ENCODE measurements at regions not wholly inside any gene's neighbourhood (a gene's known extent, or its start where the extent isn't known, plus 50 kb on each side); places are given as distances from the start of the nearest gene placed in this dataset.

- Histone ChIP-seq H3K9me3 (ENCODE audit: insufficient read depth in 2 of 2, low read depth in 1 of 2, low read length in 1 of 2) (no peaks in the 10 kb centered on the region), H3K18ac (ENCODE audit: extremely low read depth, low read length) (no peak overlapping the region), H3K56ac (replicated peaks; ENCODE audit: insufficient read length, low read depth, low read length) (no peak overlapping the region), H3K79me2 (ENCODE audit: control insufficient read depth in 1 of 2, insufficient read depth in 2 of 2, low read length in 2 of 2) (no peaks in the 10 kb centered on the region), H2BK15ac (ENCODE audit: low read length) (no peak overlapping the region), H2BK5ac (ENCODE audit: low read depth, low read length) (no peak overlapping the region), H3K4ac (replicated peaks; ENCODE audit: insufficient read length, low read depth, low read length) (no peak overlapping the region), H2AFZ (ENCODE audit: low read length) (no peak overlapping the region), H4K20me1 (replicated peaks in 1 of 2; ENCODE audit: control insufficient read depth in 1 of 2, insufficient read depth in 2 of 2, low read length in 2 of 2) (no peaks in the 10 kb centered on the region), H4K5ac (ENCODE audit: insufficient read length, low read depth, low read length) (no peak overlapping the region), H3K27ac (ENCODE audit: low read depth, low read length) (no peak overlapping the region), H2BK12ac (ENCODE audit: low read depth, low read length) (no peak overlapping the region), H3K23me2 (ENCODE audit: low read depth, low read length) (no peaks in the 10 kb centered on the region), H3K23ac (ENCODE audit: insufficient read length) (no peak overlapping the region), H2BK20ac (ENCODE audit: low read length) (no peak overlapping the region), H4K91ac (replicated peaks; ENCODE audit: insufficient read length, low read length) (no peak overlapping the region), H2AK5ac (ENCODE audit: low read depth, low read length) (no peak overlapping the region), H3K14ac (ENCODE audit: insufficient read length) (no peak overlapping the region), H3K9ac (replicated peaks in 1 of 4; ENCODE audit: extremely low read depth in 1 of 4, low read depth in 3 of 4, low read length in 3 of 4) (peak overlapping the region in 1 of 4 experiments; percentile 34; a peak in 1 of 7 replicates), H3K79me1 (ENCODE audit: low read depth, low read length) (no peaks in the 10 kb centered on the region), H3K4me1 (replicated peaks in 1 of 4; ENCODE audit: control insufficient read depth in 3 of 4, insufficient read depth in 4 of 4, low read length in 3 of 4) (no peaks in the 10 kb centered on the region), H3K4me2 (ENCODE audit: insufficient read depth in 1 of 2, low read depth in 2 of 2, low read length in 2 of 2) (no peak overlapping the region), H3K4me3 (ENCODE audit: extremely low read depth in 1 of 4, insufficient read depth in 2 of 4, low read depth in 3 of 4, low read length in 4 of 4) (no peak overlapping the region), H3K36me3 (ENCODE audit: control insufficient read depth in 2 of 4, insufficient read depth in 4 of 4, low read length in 3 of 4) (no peaks in the 10 kb centered on the region), H3K27me3 (replicated peaks in 1 of 4; ENCODE audit: control insufficient read depth in 3 of 4, extremely low read depth in 1 of 4, insufficient read depth in 3 of 4, low read length in 3 of 4) (no peaks in the 10 kb centered on the region), H4K8ac (ENCODE audit: extremely low read depth, insufficient read depth, low read length) (no peak overlapping the region), H2BK120ac (replicated peaks; ENCODE audit: low read depth, low read length) (no peak overlapping the region)
- WGBS, 2 experiments (ENCODE audit: extremely low coverage in 1 of 2, insufficient coverage in 1 of 2, insufficient read length in 1 of 2, insufficient replicate concordance in 2 of 2, low coverage in 1 of 2, low lambda C conversion rate in 2 of 2, missing lambda C conversion rate in 1 of 2) = 83% methylated on average over 5 of the region's 5 CpGs; no CpG with 5 or more reads in 1 of the 2 experiments
- DNase-seq (ENCODE audit: low read depth in 1 of 2, low spot score in 2 of 2) (no peak), FAIRE-seq (peak; percentile 78)
- ChIA-PET CTCF (ENCODE audit: partially characterized antibody) (interaction anchor here (0.7 to 1.2 kb wide), 5 partner anchors 11 to 40 kb away, joined by 3 to 5 read pairs (median 3); no protein-coding TSS in a partner anchor), POLR2A (ENCODE audit: partially characterized antibody) (no interaction called here)
- TF ChIP-seq POU5F1 (IDR thresholded peaks at IDR 0.05; ENCODE audit: low read depth, low read length) (no peak), RXRA (IDR thresholded peaks at IDR 0.05; ENCODE audit: insufficient read depth, low read depth, low read length) (no peak), EZH2 (IDR thresholded peaks at IDR 0.05; ENCODE audit: low read depth, low read length, severe bottlenecking) (no peak), SUZ12 (IDR thresholded peaks at IDR 0.05; ENCODE audit: low read length) (no peak), SIRT6 (IDR thresholded peaks at IDR 0.05; ENCODE audit: low read length) (no peak)
- TF ChIP-seq, protein P1, sequence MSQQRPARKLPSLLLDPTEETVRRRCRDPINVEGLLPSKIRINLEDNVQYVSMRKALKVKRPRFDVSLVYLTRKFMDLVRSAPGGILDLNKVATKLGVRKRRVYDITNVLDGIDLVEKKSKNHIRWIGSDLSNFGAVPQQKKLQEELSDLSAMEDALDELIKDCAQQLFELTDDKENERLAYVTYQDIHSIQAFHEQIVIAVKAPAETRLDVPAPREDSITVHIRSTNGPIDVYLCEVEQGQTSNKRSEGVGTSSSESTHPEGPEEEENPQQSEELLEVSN (IDR thresholded peaks at IDR 0.05) = no peak
Observed at GRCh38 chr1:79322511-79323027, 316.0 kb upstream of the ADGRL4 start.

Measured in H1 (cell line).